ENCODE measurements at regions not wholly inside any gene's neighbourhood (a gene's known extent, or its start where the extent isn't known, plus 50 kb on each side); places are given as distances from the start of the nearest gene placed in this dataset.

GRCh38 chr6:3619201-3619600 lies 132.3 kb downstream of the PXDC1 start:
- peak; percentile 28 for DNase-seq
- 87 to 93% (median 90%) methylated on average over 7 of the region's 7 CpGs for WGBS, 5 donors
- Histone ChIP-seq H3K4me1 (no peaks in the 10 kb centered on the region), H3K27ac (no peak overlapping the region), H3K4me3 (no peak overlapping the region), H3K9me3 (no peaks in the 10 kb centered on the region), H3K27me3 (replicated peaks in 1 of 7) (peaks cover 0 to 18% (median 0%) of the 10 kb centered on the region in 7 donors), H3K36me3 (no peaks in the 10 kb centered on the region)
- no peak for TF ChIP-seq POLR2A (IDR thresholded peaks at IDR 0.05)
- intact Hi-C loops (cut with DNase I; ENCODE audit: low total_unique reads) = no loop called here

DNA sequence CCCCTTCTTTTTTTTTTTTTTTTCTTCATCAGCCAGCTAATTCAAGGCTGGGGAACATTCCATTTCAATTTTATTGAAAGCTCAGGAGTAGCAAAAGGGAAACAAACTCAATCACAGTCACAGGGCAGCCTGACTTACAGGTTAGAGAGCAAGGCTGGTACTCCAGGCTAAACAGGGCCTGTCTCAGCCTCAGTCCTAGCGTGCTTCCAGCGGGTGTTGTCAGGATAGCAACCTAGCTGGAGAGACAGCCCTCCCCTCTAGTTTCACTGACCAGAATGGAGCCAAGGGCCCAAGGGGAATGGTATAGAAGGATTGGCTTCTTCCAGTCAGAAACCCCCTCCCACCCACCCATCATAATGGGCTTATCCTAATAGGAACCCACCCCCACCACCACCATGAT lies 132.9 kb downstream of the PXDC1 start:
- DNase-seq = no peak
- Histone ChIP-seq H3K36me3 (no peaks in the 10 kb centered on the region), H3K27ac (no peak overlapping the region), H3K4me1 (no peaks in the 10 kb centered on the region), H3K9me3 (no peaks in the 10 kb centered on the region), H3K27me3 (replicated peaks in 1 of 7) (peaks cover 0 to 13% (median 0%) of the 10 kb centered on the region in 7 donors), H3K4me3 (no peak overlapping the region)
- intact Hi-C loops (cut with DNase I; ENCODE audit: low total_unique reads) = no loop called here
- TF ChIP-seq POLR2A (IDR thresholded peaks at IDR 0.05) = no peak
- TF ChIP-seq POLR2AphosphoS5 (IDR thresholded peaks at IDR 0.05) = no peak
- TF ChIP-seq, protein P1, sequence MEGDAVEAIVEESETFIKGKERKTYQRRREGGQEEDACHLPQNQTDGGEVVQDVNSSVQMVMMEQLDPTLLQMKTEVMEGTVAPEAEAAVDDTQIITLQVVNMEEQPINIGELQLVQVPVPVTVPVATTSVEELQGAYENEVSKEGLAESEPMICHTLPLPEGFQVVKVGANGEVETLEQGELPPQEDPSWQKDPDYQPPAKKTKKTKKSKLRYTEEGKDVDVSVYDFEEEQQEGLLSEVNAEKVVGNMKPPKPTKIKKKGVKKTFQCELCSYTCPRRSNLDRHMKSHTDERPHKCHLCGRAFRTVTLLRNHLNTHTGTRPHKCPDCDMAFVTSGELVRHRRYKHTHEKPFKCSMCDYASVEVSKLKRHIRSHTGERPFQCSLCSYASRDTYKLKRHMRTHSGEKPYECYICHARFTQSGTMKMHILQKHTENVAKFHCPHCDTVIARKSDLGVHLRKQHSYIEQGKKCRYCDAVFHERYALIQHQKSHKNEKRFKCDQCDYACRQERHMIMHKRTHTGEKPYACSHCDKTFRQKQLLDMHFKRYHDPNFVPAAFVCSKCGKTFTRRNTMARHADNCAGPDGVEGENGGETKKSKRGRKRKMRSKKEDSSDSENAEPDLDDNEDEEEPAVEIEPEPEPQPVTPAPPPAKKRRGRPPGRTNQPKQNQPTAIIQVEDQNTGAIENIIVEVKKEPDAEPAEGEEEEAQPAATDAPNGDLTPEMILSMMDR (IDR thresholded peaks at IDR 0.05 in 8 of 11, conservative IDR thresholded peaks at IDR 0.05 in 3 of 11) = no peak
- 93 to 100% (median 97%) methylated on average over 2 of the region's 2 CpGs for WGBS, 5 donors

DNA sequence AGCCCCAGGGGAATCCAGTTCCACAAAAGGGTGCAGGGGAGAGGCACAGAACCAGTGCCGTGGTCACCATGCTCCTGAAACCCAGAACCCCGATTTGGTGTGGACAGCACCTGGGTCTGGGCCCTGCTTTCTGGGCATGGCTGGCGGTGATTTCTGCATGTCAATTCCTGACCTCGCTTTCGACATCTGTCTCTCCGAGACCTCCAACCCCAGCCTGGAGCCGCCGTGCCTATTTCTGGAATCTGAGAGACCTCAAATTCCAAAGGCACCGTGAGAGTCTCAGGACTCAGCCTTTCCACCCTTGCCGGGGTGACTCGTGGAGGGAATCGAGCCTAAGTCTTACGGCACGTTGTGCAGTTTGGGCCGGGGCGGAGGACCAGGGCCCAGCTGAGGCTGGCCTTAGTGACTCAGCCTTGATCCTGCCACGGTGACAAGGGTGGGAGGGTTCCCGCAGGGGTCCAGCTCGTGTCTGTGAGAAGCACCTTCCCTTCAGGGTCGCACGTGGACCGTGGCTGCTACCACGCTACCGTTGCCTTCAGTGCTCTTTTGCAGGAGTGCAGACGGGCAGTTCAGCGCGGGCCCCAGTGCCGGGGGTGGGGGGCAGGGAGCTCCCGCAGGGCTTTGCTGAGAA lies 133.7 kb downstream of the PXDC1 start:
- intact Hi-C loops (cut with DNase I; ENCODE audit: low total_unique reads) = no loop called here
- DNase-seq = peak; percentile 66
- Histone ChIP-seq H3K4me3 (no peak overlapping the region), H3K27ac (no peak overlapping the region), H3K36me3 (no peaks in the 10 kb centered on the region), H3K9me3 (no peaks in the 10 kb centered on the region), H3K4me1 (no peaks in the 10 kb centered on the region), H3K27me3 (replicated peaks in 1 of 7) (peaks cover 0 to 6% (median 0%) of the 10 kb centered on the region in 7 donors)
- TF ChIP-seq POLR2A (IDR thresholded peaks at IDR 0.05) = no peak
- TF ChIP-seq, protein P1 (IDR thresholded peaks at IDR 0.05 in 8 of 11, conservative IDR thresholded peaks at IDR 0.05 in 3 of 11) = no peak
- TF ChIP-seq POLR2AphosphoS5 (IDR thresholded peaks at IDR 0.05) = no peak
- 89 to 94% (median 90%) methylated on average over 24 to 29 of the region's 29 CpGs for WGBS, 5 donors

- H3K4me1 ChIP-seq = no peaks in the 10 kb centered on the region
- no peaks in the 10 kb centered on the region for H3K36me3 ChIP-seq
- H3K9me3 ChIP-seq = no peaks in the 10 kb centered on the region
- 79 to 89% (median 83%) methylated on average over 7 of the region's 7 CpGs for WGBS, 5 donors
- no peak overlapping the region for H3K27ac ChIP-seq
- intact Hi-C loops (cut with DNase I; ENCODE audit: low total_unique reads) = no loop called here
- no peak overlapping the region for H3K4me3 ChIP-seq
- H3K27me3 ChIP-seq (replicated peaks in 1 of 7) = peaks cover 0 to 5% (median 0%) of the 10 kb centered on the region in 7 donors
- TF ChIP-seq POLR2AphosphoS5 (IDR thresholded peaks at IDR 0.05) = no peak
- TF ChIP-seq, protein P1 (IDR thresholded peaks at IDR 0.05 in 8 of 11, conservative IDR thresholded peaks at IDR 0.05 in 3 of 11) = no peak
- no peak for TF ChIP-seq POLR2A (IDR thresholded peaks at IDR 0.05)
- DNase-seq = no peak
Measured at GRCh38 chr6:3617192-3617631, 134.3 kb downstream of the PXDC1 start.

Measured in spleen (tissue), 11 donors.